Endothelial cell of umbilical vein (primary cell): ENCODE measurements at regions not wholly inside any gene's neighbourhood (a gene's known extent, or its start where the extent isn't known, plus 50 kb on each side); places are given as distances from the start of the nearest gene placed in this dataset.

Experiments used
- FOS ChIP-seq: IDR thresholded peaks from 2 replicates; pipeline ENCODE4 v1.6.1; 2011; ENCODE audit warnings: mild to moderate bottlenecking, low read length, moderate library complexity, borderline replicate concordance; ENCODE audit not compliant: insufficient read depth
- GATA2 ChIP-seq: IDR thresholded peaks from 2 replicates; pipeline ENCODE4 v1.7.0; 2011; ENCODE audit warnings: low read depth, mild to moderate bottlenecking, moderate library complexity, mixed read lengths, low read length; ENCODE audit not compliant: insufficient read length, insufficient read depth
- JUN ChIP-seq: IDR thresholded peaks from 2 replicates; pipeline ENCODE4 v1.6.1; 2011; ENCODE audit warnings: borderline replicate concordance, low read depth; ENCODE audit not compliant: insufficient read length, insufficient read depth
- MYC ChIP-seq: IDR thresholded peaks from one replicate; pipeline ENCODE4 v1.6.1; 2011; ENCODE audit warnings: mild to moderate bottlenecking, low read depth, low read length
- POLR2A ChIP-seq: IDR thresholded peaks from 2 replicates; pipeline ENCODE4 v1.6.1; 2012; ENCODE audit warnings: low read depth, mild to moderate bottlenecking, control low read depth, low read length
- POLR2AphosphoS5 ChIP-seq: IDR thresholded peaks from 2 replicates; pipeline ENCODE4 v1.6.1; 2012; ENCODE audit warnings: low read depth, mild to moderate bottlenecking, control low read depth, low read length, moderate library complexity; ENCODE audit not compliant: insufficient read depth
- TF ChIP-seq, protein P1 (sequence below), 2 donors: IDR thresholded peaks; 1 replicate in 1 of 2; 2 replicates in 1 of 2; pipeline ENCODE4 v1.5.1; 2011; ENCODE audit warnings: low read length in 2 of 2, mild to moderate bottlenecking in 2 of 2, moderate library complexity in 2 of 2, control low read depth in 1 of 2, inconsistent platforms in 1 of 2, low read depth in 1 of 2; ENCODE audit not compliant: insufficient read depth in 1 of 2; ENCODE audit errors: extremely low read depth in 1 of 2
- TF ChIP-seq, protein P2 (sequence below): IDR thresholded peaks from 2 replicates; pipeline ENCODE4 v1.6.1; 2011; ENCODE audit not compliant: insufficient read depth, insufficient read length

DNA sequence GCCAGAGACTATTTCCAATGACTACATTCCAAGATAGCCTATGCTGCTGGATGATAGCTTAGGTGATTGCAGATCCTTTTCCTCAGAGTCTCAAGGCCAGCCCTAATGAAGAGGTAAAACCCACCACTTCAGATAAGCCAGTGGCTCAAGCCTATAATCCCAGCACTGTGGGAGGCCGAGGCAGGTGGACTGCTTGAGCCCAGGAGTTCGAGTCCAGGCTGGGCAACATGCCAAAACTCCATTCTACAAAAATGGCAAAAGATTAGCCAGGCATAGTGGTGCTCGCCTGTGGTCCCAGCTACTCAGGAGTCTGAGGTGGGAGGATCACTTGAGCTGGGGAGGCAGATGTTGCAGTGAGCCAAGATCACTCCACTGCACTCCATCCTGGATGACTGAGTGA lies 495.3 kb downstream of the ZIC1 start:
- TF ChIP-seq, protein P1, sequence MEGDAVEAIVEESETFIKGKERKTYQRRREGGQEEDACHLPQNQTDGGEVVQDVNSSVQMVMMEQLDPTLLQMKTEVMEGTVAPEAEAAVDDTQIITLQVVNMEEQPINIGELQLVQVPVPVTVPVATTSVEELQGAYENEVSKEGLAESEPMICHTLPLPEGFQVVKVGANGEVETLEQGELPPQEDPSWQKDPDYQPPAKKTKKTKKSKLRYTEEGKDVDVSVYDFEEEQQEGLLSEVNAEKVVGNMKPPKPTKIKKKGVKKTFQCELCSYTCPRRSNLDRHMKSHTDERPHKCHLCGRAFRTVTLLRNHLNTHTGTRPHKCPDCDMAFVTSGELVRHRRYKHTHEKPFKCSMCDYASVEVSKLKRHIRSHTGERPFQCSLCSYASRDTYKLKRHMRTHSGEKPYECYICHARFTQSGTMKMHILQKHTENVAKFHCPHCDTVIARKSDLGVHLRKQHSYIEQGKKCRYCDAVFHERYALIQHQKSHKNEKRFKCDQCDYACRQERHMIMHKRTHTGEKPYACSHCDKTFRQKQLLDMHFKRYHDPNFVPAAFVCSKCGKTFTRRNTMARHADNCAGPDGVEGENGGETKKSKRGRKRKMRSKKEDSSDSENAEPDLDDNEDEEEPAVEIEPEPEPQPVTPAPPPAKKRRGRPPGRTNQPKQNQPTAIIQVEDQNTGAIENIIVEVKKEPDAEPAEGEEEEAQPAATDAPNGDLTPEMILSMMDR (IDR thresholded peaks at IDR 0.05; ENCODE audit: extremely low read depth in 1 of 2, insufficient read depth in 1 of 2, low read depth in 1 of 2, low read length in 2 of 2), result no peak
- TF ChIP-seq POLR2A, result no peak
- TF ChIP-seq FOS, result no peak
- no peak for TF ChIP-seq POLR2AphosphoS5
- TF ChIP-seq GATA2, result no peak
- TF ChIP-seq, protein P2, sequence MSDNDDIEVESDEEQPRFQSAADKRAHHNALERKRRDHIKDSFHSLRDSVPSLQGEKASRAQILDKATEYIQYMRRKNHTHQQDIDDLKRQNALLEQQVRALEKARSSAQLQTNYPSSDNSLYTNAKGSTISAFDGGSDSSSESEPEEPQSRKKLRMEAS, result no peak
- no peak for TF ChIP-seq MYC
- no peak for TF ChIP-seq JUN
